ENCODE measurements at regions not wholly inside any gene's neighbourhood (a gene's known extent, or its start where the extent isn't known, plus 50 kb on each side); places are given as distances from the start of the nearest gene placed in this dataset.

DNA sequence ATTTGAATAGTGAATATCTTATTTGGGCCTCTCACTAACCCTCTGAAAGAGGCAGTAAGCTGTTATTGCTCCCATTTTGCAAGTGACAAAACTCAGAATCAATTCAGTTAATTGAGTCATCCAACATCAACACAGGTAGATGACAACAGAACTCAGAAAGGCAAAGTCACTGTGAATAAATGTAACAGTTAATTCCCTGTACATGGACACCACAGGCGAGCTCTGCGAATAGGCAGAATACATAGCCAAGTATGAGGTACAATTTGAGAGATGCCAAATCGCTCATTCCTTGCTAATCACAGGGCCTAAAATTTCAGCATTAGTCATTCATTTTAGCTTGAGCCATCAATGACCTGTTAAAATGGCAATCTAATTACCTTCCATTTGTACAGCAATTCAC lies 52.6 kb upstream of the HECTD2 start:
- DNase-seq (no peak), ATAC-seq (replicated peaks) (no peak)
- H3K4me3 Mint-ChIP-seq: no peak overlapping the region
- peaks cover 57 to 77% of the 10 kb centered on the region in 2 donors for H3K27me3 Mint-ChIP-seq
- no peak overlapping the region for H3K27ac Mint-ChIP-seq
- H3K4me1 Mint-ChIP-seq (ENCODE audit: low read depth in 2 of 2): no peaks in the 10 kb centered on the region
- peaks cover 0 to 5% of the 10 kb centered on the region in 2 donors for H3K9me3 Mint-ChIP-seq
- no peaks in the 10 kb centered on the region for H3K36me3 Mint-ChIP-seq (ENCODE audit: insufficient read depth)

Measured in effector memory CD8-positive, alpha-beta T cell (primary cell).